ENCODE measurements at regions not wholly inside any gene's neighbourhood (a gene's known extent, or its start where the extent isn't known, plus 50 kb on each side); places are given as distances from the start of the nearest gene placed in this dataset.
"Not testable (repeated sequence)": the region's sequence is repeated elsewhere in the genome, so short reads cannot be mapped to it uniquely, and the experiment has no call there.

- H3K9ac ChIP-seq (ENCODE audit: low read depth in 1 of 2, low read length in 2 of 2) = no peak overlapping the region
- no peaks in the 10 kb centered on the region for H3K36me3 ChIP-seq (ENCODE audit: control insufficient read depth in 1 of 2, insufficient read depth in 2 of 2, low read length in 2 of 2)
- H3K27ac ChIP-seq (ENCODE audit: low read depth, low read length) = no peak overlapping the region
- H3K9me3 ChIP-seq (ENCODE audit: control insufficient read depth in 1 of 2, low read length in 2 of 2) = no peaks in the 10 kb centered on the region
- H3K4me1 ChIP-seq (ENCODE audit: control insufficient read depth in 1 of 2, insufficient read depth in 2 of 2, low read length in 2 of 2) = no peaks in the 10 kb centered on the region
- H3K27me3 ChIP-seq (ENCODE audit: control insufficient read depth in 1 of 2, insufficient read depth in 2 of 2, low read length in 2 of 2) = peaks cover 43 to 55% of the 10 kb centered on the region in 2 donors
- H3K4me3 ChIP-seq (ENCODE audit: low read depth in 1 of 2, low read length in 2 of 2) = no peak overlapping the region
These were observed 50.7 kb upstream of the TAC4 start for GRCh38 chr17:49898366-49899190.

GRCh38 chr17:49899191-49899485 is 51.3 kb upstream of the TAC4 start:
- Histone ChIP-seq H3K36me3 (ENCODE audit: control insufficient read depth in 1 of 2, insufficient read depth in 2 of 2, low read length in 2 of 2) (no peaks in the 10 kb centered on the region), H3K9me3 (ENCODE audit: control insufficient read depth in 1 of 2, low read length in 2 of 2) (no peaks in the 10 kb centered on the region), H3K27me3 (ENCODE audit: control insufficient read depth in 1 of 2, insufficient read depth in 2 of 2, low read length in 2 of 2) (peaks cover 45 to 57% of the 10 kb centered on the region in 2 donors), H3K4me1 (ENCODE audit: control insufficient read depth in 1 of 2, insufficient read depth in 2 of 2, low read length in 2 of 2) (no peaks in the 10 kb centered on the region), H3K27ac (ENCODE audit: low read depth, low read length) (no peak overlapping the region), H3K9ac (ENCODE audit: low read depth in 1 of 2, low read length in 2 of 2) (no peak overlapping the region), H3K4me3 (ENCODE audit: low read depth in 1 of 2, low read length in 2 of 2) (no peak overlapping the region)

GRCh38 chr17:49899588-49899987 is 51.7 kb upstream of the TAC4 start:
- H3K4me1 ChIP-seq (ENCODE audit: control insufficient read depth in 1 of 2, insufficient read depth in 2 of 2, low read length in 2 of 2) = no peaks in the 10 kb centered on the region
- no peak overlapping the region for H3K9ac ChIP-seq (ENCODE audit: low read depth in 1 of 2, low read length in 2 of 2)
- no peaks in the 10 kb centered on the region for H3K9me3 ChIP-seq (ENCODE audit: control insufficient read depth in 1 of 2, low read length in 2 of 2)
- no peak overlapping the region for H3K4me3 ChIP-seq (ENCODE audit: low read depth in 1 of 2, low read length in 2 of 2)
- no peaks in the 10 kb centered on the region for H3K36me3 ChIP-seq (ENCODE audit: control insufficient read depth in 1 of 2, insufficient read depth in 2 of 2, low read length in 2 of 2)
- peaks cover 49 to 61% of the 10 kb centered on the region in 2 donors for H3K27me3 ChIP-seq (ENCODE audit: control insufficient read depth in 1 of 2, insufficient read depth in 2 of 2, low read length in 2 of 2)
- no peak overlapping the region for H3K27ac ChIP-seq (ENCODE audit: low read depth, low read length)

GRCh38 chr17:49900801-49901200 is 52.9 kb upstream of the TAC4 start:
- H3K9me3 ChIP-seq (ENCODE audit: control insufficient read depth in 1 of 2, low read length in 2 of 2); H3K36me3 ChIP-seq (ENCODE audit: control insufficient read depth in 1 of 2, insufficient read depth in 2 of 2, low read length in 2 of 2); H3K9ac ChIP-seq (ENCODE audit: low read depth in 1 of 2, low read length in 2 of 2); H3K4me1 ChIP-seq (ENCODE audit: control insufficient read depth in 1 of 2, insufficient read depth in 2 of 2, low read length in 2 of 2); H3K27ac ChIP-seq (ENCODE audit: low read depth, low read length); H3K4me3 ChIP-seq (ENCODE audit: low read depth in 1 of 2, low read length in 2 of 2): not testable (repeated sequence)
- H3K27me3 ChIP-seq (ENCODE audit: control insufficient read depth in 1 of 2, insufficient read depth in 2 of 2, low read length in 2 of 2) = peaks cover 61 to 62% of the 10 kb centered on the region in 2 donors

GRCh38 chr17:49901460-49902331 is 53.8 kb upstream of the TAC4 start:
- no peak overlapping the region for H3K27ac ChIP-seq (ENCODE audit: low read depth, low read length)
- H3K9me3 ChIP-seq (ENCODE audit: control insufficient read depth in 1 of 2, low read length in 2 of 2) = no peaks in the 10 kb centered on the region
- H3K4me1 ChIP-seq (ENCODE audit: control insufficient read depth in 1 of 2, insufficient read depth in 2 of 2, low read length in 2 of 2) = no peaks in the 10 kb centered on the region
- H3K27me3 ChIP-seq (ENCODE audit: control insufficient read depth in 1 of 2, insufficient read depth in 2 of 2, low read length in 2 of 2) = peaks cover 63 to 66% of the 10 kb centered on the region in 2 donors
- H3K4me3 ChIP-seq (ENCODE audit: low read depth in 1 of 2, low read length in 2 of 2) = no peak overlapping the region
- H3K9ac ChIP-seq (ENCODE audit: low read depth in 1 of 2, low read length in 2 of 2) = no peak overlapping the region
- H3K36me3 ChIP-seq (ENCODE audit: control insufficient read depth in 1 of 2, insufficient read depth in 2 of 2, low read length in 2 of 2) = no peaks in the 10 kb centered on the region

- no peaks in the 10 kb centered on the region for H3K36me3 ChIP-seq (ENCODE audit: control insufficient read depth in 1 of 2, insufficient read depth in 2 of 2, low read length in 2 of 2)
- no peaks in the 10 kb centered on the region for H3K4me1 ChIP-seq (ENCODE audit: control insufficient read depth in 1 of 2, insufficient read depth in 2 of 2, low read length in 2 of 2)
- no peaks in the 10 kb centered on the region for H3K9me3 ChIP-seq (ENCODE audit: control insufficient read depth in 1 of 2, low read length in 2 of 2)
- no peak overlapping the region for H3K9ac ChIP-seq (ENCODE audit: low read depth in 1 of 2, low read length in 2 of 2)
- no peak overlapping the region for H3K4me3 ChIP-seq (ENCODE audit: low read depth in 1 of 2, low read length in 2 of 2)
- peaks cover 71 to 75% of the 10 kb centered on the region in 2 donors for H3K27me3 ChIP-seq (ENCODE audit: control insufficient read depth in 1 of 2, insufficient read depth in 2 of 2, low read length in 2 of 2)
- H3K27ac ChIP-seq (ENCODE audit: low read depth, low read length) = no peak overlapping the region
These were observed 55.7 kb upstream of the TAC4 start for GRCh38 chr17:49903523-49903922.

GRCh38 chr17:49904893-49905292 is 57.0 kb upstream of the TAC4 start:
- Histone ChIP-seq H3K36me3 (ENCODE audit: control insufficient read depth in 1 of 2, insufficient read depth in 2 of 2, low read length in 2 of 2) (no peaks in the 10 kb centered on the region), H3K4me1 (ENCODE audit: control insufficient read depth in 1 of 2, insufficient read depth in 2 of 2, low read length in 2 of 2) (no peaks in the 10 kb centered on the region), H3K27ac (ENCODE audit: low read depth, low read length) (no peak overlapping the region), H3K9ac (ENCODE audit: low read depth in 1 of 2, low read length in 2 of 2) (no peak overlapping the region), H3K9me3 (ENCODE audit: control insufficient read depth in 1 of 2, low read length in 2 of 2) (no peaks in the 10 kb centered on the region), H3K4me3 (ENCODE audit: low read depth in 1 of 2, low read length in 2 of 2) (no peak overlapping the region), H3K27me3 (ENCODE audit: control insufficient read depth in 1 of 2, insufficient read depth in 2 of 2, low read length in 2 of 2) (peaks cover 83 to 86% of the 10 kb centered on the region in 2 donors)

GRCh38 chr17:49906531-49907136 is 58.8 kb upstream of the TAC4 start:
- H3K4me3 ChIP-seq (ENCODE audit: low read depth in 1 of 2, low read length in 2 of 2) = no peak overlapping the region
- no peaks in the 10 kb centered on the region for H3K9me3 ChIP-seq (ENCODE audit: control insufficient read depth in 1 of 2, low read length in 2 of 2)
- peaks cover 84 to 86% of the 10 kb centered on the region in 2 donors for H3K27me3 ChIP-seq (ENCODE audit: control insufficient read depth in 1 of 2, insufficient read depth in 2 of 2, low read length in 2 of 2)

GRCh38 chr17:49907279-49907678 is 59.4 kb upstream of the TAC4 start:
- no peak overlapping the region for H3K27ac ChIP-seq (ENCODE audit: low read depth, low read length)
- no peaks in the 10 kb centered on the region for H3K36me3 ChIP-seq (ENCODE audit: control insufficient read depth in 1 of 2, insufficient read depth in 2 of 2, low read length in 2 of 2)
- no peak overlapping the region for H3K9ac ChIP-seq (ENCODE audit: low read depth in 1 of 2, low read length in 2 of 2)
- H3K9me3 ChIP-seq (ENCODE audit: control insufficient read depth in 1 of 2, low read length in 2 of 2) = no peaks in the 10 kb centered on the region
- H3K27me3 ChIP-seq (ENCODE audit: control insufficient read depth in 1 of 2, insufficient read depth in 2 of 2, low read length in 2 of 2) = peaks cover 83 to 85% of the 10 kb centered on the region in 2 donors
- no peak overlapping the region for H3K4me3 ChIP-seq (ENCODE audit: low read depth in 1 of 2, low read length in 2 of 2)
- H3K4me1 ChIP-seq (ENCODE audit: control insufficient read depth in 1 of 2, insufficient read depth in 2 of 2, low read length in 2 of 2) = no peaks in the 10 kb centered on the region

More at GRCh38 chr17:49906531-49907136, 58.8 kb upstream of the TAC4 start:
- no peak overlapping the region for H3K9ac ChIP-seq (ENCODE audit: low read depth in 1 of 2, low read length in 2 of 2)
- H3K36me3 ChIP-seq (ENCODE audit: control insufficient read depth in 1 of 2, insufficient read depth in 2 of 2, low read length in 2 of 2) = no peaks in the 10 kb centered on the region
- H3K4me1 ChIP-seq (ENCODE audit: control insufficient read depth in 1 of 2, insufficient read depth in 2 of 2, low read length in 2 of 2) = no peaks in the 10 kb centered on the region
- no peak overlapping the region for H3K27ac ChIP-seq (ENCODE audit: low read depth, low read length)
